ENCODE measurements at regions not wholly inside any gene's neighbourhood (a gene's known extent, or its start where the extent isn't known, plus 50 kb on each side); places are given as distances from the start of the nearest gene placed in this dataset.

- POLR2A ChIA-PET: no interaction called here
These were observed 222.2 kb downstream of the FOXO1 start for GRCh38 chr13:40444241-40444640.

GRCh38 chr13:40445557-40445990 lies 220.9 kb downstream of the FOXO1 start:
- POLR2A ChIA-PET: no interaction called here
- no peak for TF ChIP-seq GLIS1 (tag by site-specific recombination; IDR thresholded peaks at IDR 0.05)
- TF ChIP-seq ZBTB11 (tag by site-specific recombination; conservative IDR thresholded peaks at IDR 0.05; ENCODE audit: low read depth): no peak
- no peak for TF ChIP-seq ZNF394 (tag by site-specific recombination; IDR thresholded peaks at IDR 0.05; ENCODE audit: borderline replicate concordance)
- no peak for TF ChIP-seq SETDB1 (IDR thresholded peaks at IDR 0.05; ENCODE audit: insufficient read length, low read length)
- no peak for TF ChIP-seq ZNF133 (tag by site-specific recombination; IDR thresholded peaks at IDR 0.05)
- Histone ChIP-seq H3K27ac (ENCODE audit: extremely low read depth, low read depth, low read length) (no peak overlapping the region), H3K4me1 (ENCODE audit: control insufficient read depth, insufficient read depth, low read length) (no peaks in the 10 kb centered on the region), H3K9me3 (ENCODE audit: control insufficient read depth, insufficient read depth, low read depth, low read length) (no peaks in the 10 kb centered on the region), H3K4me3 (ENCODE audit: low read depth, low read length) (no peak overlapping the region), H3K36me3 (ENCODE audit: control insufficient read depth in 2 of 2, insufficient read depth in 1 of 2, low read length in 2 of 2) (no peaks in the 10 kb centered on the region)
- CTCF ChIA-PET: interaction anchor here (0.6 kb wide), 1 partner anchor 13 kb away, joined by 4 read pairs; no protein-coding TSS in a partner anchor

More at GRCh38 chr13:40444241-40444640, 222.2 kb downstream of the FOXO1 start:
- H3K4me3 ChIP-seq (ENCODE audit: low read depth, low read length): no peak overlapping the region
- H3K4me1 ChIP-seq (ENCODE audit: control insufficient read depth, insufficient read depth, low read length): no peaks in the 10 kb centered on the region
- H3K9me3 ChIP-seq (ENCODE audit: control insufficient read depth, insufficient read depth, low read depth, low read length): no peaks in the 10 kb centered on the region
- TF ChIP-seq ZNF837 (tag by site-specific recombination; IDR thresholded peaks at IDR 0.05) (no peak), ZNF366 (tag by site-specific recombination; conservative IDR thresholded peaks at IDR 0.05) (no peak), ZNF140 (tag by site-specific recombination; IDR thresholded peaks at IDR 0.05) (no peak), ZNF561 (tag by site-specific recombination; IDR thresholded peaks at IDR 0.05; ENCODE audit: borderline replicate concordance) (no peak), ZNF658 (tag by site-specific recombination; IDR thresholded peaks at IDR 0.05) (no peak), ZNF544 (tag by site-specific recombination; IDR thresholded peaks at IDR 0.05) (no peak), ZNF510 (tag by site-specific recombination; IDR thresholded peaks at IDR 0.05; ENCODE audit: insufficient replicate concordance) (no peak), ZNF184 (tag by site-specific recombination; IDR thresholded peaks at IDR 0.05) (no peak), ZNF266 (tag by site-specific recombination; IDR thresholded peaks at IDR 0.05; ENCODE audit: low read depth) (no peak), REPIN1 (tag by site-specific recombination; IDR thresholded peaks at IDR 0.05; ENCODE audit: low read depth) (no peak), ZNF221 (tag by site-specific recombination; IDR thresholded peaks at IDR 0.05; ENCODE audit: borderline replicate concordance) (no peak), ZNF555 (tag by site-specific recombination; conservative IDR thresholded peaks at IDR 0.05) (no peak), SCRT1 (tag by site-specific recombination; IDR thresholded peaks at IDR 0.05; ENCODE audit: borderline replicate concordance) (no peak), ZNF155 (tag by site-specific recombination; IDR thresholded peaks at IDR 0.05) (no peak)
- H3K27ac ChIP-seq (ENCODE audit: extremely low read depth, low read depth, low read length): no peak overlapping the region
- H3K36me3 ChIP-seq (ENCODE audit: control insufficient read depth in 2 of 2, insufficient read depth in 1 of 2, low read length in 2 of 2): no peaks in the 10 kb centered on the region
- CTCF ChIA-PET: no interaction called here

GRCh38 chr13:40446365-40446764 lies 220.1 kb downstream of the FOXO1 start:
- no peak overlapping the region for H3K27ac ChIP-seq (ENCODE audit: extremely low read depth, low read depth, low read length)
- TF ChIP-seq INSM2 (tag by site-specific recombination; IDR thresholded peaks at IDR 0.05): no peak
- no peak for TF ChIP-seq GFI1B (tag by site-specific recombination; IDR thresholded peaks at IDR 0.05)
- no peak for TF ChIP-seq ZBTB49 (tag by site-specific recombination; IDR thresholded peaks at IDR 0.05; ENCODE audit: low read depth)
- TF ChIP-seq ZNF843 (tag by site-specific recombination; IDR thresholded peaks at IDR 0.05): no peak

More at GRCh38 chr13:40446365-40446764, 220.1 kb downstream of the FOXO1 start:
- Histone ChIP-seq H3K36me3 (ENCODE audit: control insufficient read depth in 2 of 2, insufficient read depth in 1 of 2, low read length in 2 of 2) (no peaks in the 10 kb centered on the region), H3K4me1 (ENCODE audit: control insufficient read depth, insufficient read depth, low read length) (no peaks in the 10 kb centered on the region), H3K4me3 (ENCODE audit: low read depth, low read length) (no peak overlapping the region), H3K9me3 (ENCODE audit: control insufficient read depth, insufficient read depth, low read depth, low read length) (no peaks in the 10 kb centered on the region)
- CTCF ChIA-PET: interaction anchor here (0.6 kb wide), 1 partner anchor 12 kb away, joined by 4 read pairs; no protein-coding TSS in a partner anchor
- POLR2A ChIA-PET: no interaction called here
